Esophagus muscularis mucosa (tissue), 3 donors: ENCODE measurements at regions not wholly inside any gene's neighbourhood (a gene's known extent, or its start where the extent isn't known, plus 50 kb on each side); places are given as distances from the start of the nearest gene placed in this dataset.

Experiments
- POLR2A ChIP-seq: fragments of 450-650 bp; IDR thresholded peaks from one replicate; pipeline ENCODE4 v1.6.1; 2017; ENCODE audit warnings: antibody characterized with exemption, moderate library complexity, mild to moderate bottlenecking, low read depth
- TF ChIP-seq, protein P1 (sequence below), 3 experiments: fragments of 200-600 bp in 2 of 3; fragments of 450-650 bp in 1 of 3; sonication (generic) in 2 of 3; IDR thresholded peaks; one replicate each; pipeline ENCODE4 v1.5.1; 2017 to 2019; ENCODE audit warnings: antibody characterized with exemption in 3 of 3, mild to moderate bottlenecking in 2 of 3, moderate library complexity in 1 of 3

GRCh38 chr2:176503776-176504175 lies 234.5 kb downstream of the MTX2 start:
- TF ChIP-seq POLR2A = no peak
- TF ChIP-seq, protein P1, sequence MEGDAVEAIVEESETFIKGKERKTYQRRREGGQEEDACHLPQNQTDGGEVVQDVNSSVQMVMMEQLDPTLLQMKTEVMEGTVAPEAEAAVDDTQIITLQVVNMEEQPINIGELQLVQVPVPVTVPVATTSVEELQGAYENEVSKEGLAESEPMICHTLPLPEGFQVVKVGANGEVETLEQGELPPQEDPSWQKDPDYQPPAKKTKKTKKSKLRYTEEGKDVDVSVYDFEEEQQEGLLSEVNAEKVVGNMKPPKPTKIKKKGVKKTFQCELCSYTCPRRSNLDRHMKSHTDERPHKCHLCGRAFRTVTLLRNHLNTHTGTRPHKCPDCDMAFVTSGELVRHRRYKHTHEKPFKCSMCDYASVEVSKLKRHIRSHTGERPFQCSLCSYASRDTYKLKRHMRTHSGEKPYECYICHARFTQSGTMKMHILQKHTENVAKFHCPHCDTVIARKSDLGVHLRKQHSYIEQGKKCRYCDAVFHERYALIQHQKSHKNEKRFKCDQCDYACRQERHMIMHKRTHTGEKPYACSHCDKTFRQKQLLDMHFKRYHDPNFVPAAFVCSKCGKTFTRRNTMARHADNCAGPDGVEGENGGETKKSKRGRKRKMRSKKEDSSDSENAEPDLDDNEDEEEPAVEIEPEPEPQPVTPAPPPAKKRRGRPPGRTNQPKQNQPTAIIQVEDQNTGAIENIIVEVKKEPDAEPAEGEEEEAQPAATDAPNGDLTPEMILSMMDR (IDR thresholded peaks at IDR 0.05) = no peak
